Lung (tissue), 11 donors: ENCODE measurements at regions not wholly inside any gene's neighbourhood (a gene's known extent, or its start where the extent isn't known, plus 50 kb on each side); places are given as distances from the start of the nearest gene placed in this dataset.

Experiments
- ATAC-seq: fragments of 200-7000 bp; cut with Tn5 transposase; one replicate; pipeline ENCODE4 v1.9.1; 2020; ENCODE audit warnings: moderate number of reproducible peaks; ENCODE audit not compliant: insufficient read depth, low FRiP score
- DNase-seq, 3 donors: peaks; one replicate each; pipeline ENCODE4 v3.0.0-alpha.2; 2013 to 2017
- H3K27ac ChIP-seq, 2 donors: one replicate each; pipeline ENCODE4 v1.5.1; 2013; ENCODE audit warnings: mild to moderate bottlenecking in 2 of 2, moderate library complexity in 2 of 2, control low read depth in 1 of 2, inconsistent platforms in 1 of 2, low read depth in 1 of 2, low read length in 1 of 2
- H3K27me3 ChIP-seq, 3 donors: one replicate each; pipeline ENCODE4 v1.5.1; 2013; ENCODE audit warnings: low read length in 2 of 3; ENCODE audit not compliant: control insufficient read depth in 3 of 3, insufficient read depth in 3 of 3
- H3K36me3 ChIP-seq, 4 donors: one replicate each; pipeline ENCODE4 v1.5.1; 2013; ENCODE audit warnings: low read length in 4 of 4, mild to moderate bottlenecking in 1 of 4, moderate library complexity in 1 of 4; ENCODE audit not compliant: control insufficient read depth in 4 of 4, insufficient read depth in 4 of 4
- H3K4me1 ChIP-seq, 5 donors: one replicate each; pipeline ENCODE4 v1.5.1; 2013; ENCODE audit warnings: low read length in 5 of 5, mild to moderate bottlenecking in 2 of 5, moderate library complexity in 1 of 5; ENCODE audit not compliant: control insufficient read depth in 5 of 5, insufficient read depth in 5 of 5
- H3K4me3 ChIP-seq: one replicate; pipeline ENCODE4 v1.5.1; 2013; ENCODE audit warnings: mild to moderate bottlenecking, control low read depth, moderate library complexity
- H3K9ac ChIP-seq, 2 donors: one replicate each; pipeline ENCODE4 v1.5.1; 2013; ENCODE audit warnings: low read length in 2 of 2, control low read depth in 1 of 2; ENCODE audit not compliant: insufficient read depth in 1 of 2
- H3K9me3 ChIP-seq, 4 donors: one replicate each; pipeline ENCODE4 v1.5.1; 2013; ENCODE audit warnings: low read length in 3 of 4, mild to moderate bottlenecking in 1 of 4, moderate library complexity in 1 of 4; ENCODE audit not compliant: control insufficient read depth in 4 of 4, insufficient read depth in 3 of 4
- WGBS, 2 donors: extraction: QIAGEN DNeasy Blood & Tissue Kit; methylation state at CpG; one replicate each; pipeline ENCODE4 v1.1.7; 2013; 5-methylcytosine and 5-hydroxymethylcytosine counted together
- TF ChIP-seq, protein P1 (sequence below): IDR thresholded peaks from 2 replicates; pipeline ENCODE4 v1.5.1; 2012; ENCODE audit warnings: mild to moderate bottlenecking; ENCODE audit errors: control extremely low read depth, extremely low read depth
- donor health status: control.
- donor health status: control.
- donor health status: Bipolar disorder and iron deficiency.
- donor health status: healthy.
- donor health status: DM: yes; HTN: yes; CAD: no.

DNA sequence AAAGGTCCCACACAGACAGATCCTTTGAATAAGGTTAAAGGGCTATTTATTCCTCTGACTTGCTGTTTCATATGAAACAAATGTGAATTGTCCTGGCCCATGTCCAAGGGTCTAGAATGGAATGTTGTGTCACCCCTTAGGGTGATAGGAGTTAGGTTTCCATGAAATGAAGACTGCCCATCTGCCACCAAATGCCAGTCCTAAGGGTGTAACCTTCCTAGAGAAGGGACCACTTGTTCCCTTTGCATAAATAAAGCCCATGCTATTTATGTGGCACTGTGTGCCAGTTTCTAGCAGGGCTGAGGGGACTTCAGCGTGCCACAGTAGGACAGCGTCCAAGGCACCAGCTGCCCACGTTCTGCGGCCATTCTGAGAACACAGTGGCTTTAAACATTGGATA is 171.3 kb downstream of the ABCA8 start:
- no peak for ATAC-seq

DNA sequence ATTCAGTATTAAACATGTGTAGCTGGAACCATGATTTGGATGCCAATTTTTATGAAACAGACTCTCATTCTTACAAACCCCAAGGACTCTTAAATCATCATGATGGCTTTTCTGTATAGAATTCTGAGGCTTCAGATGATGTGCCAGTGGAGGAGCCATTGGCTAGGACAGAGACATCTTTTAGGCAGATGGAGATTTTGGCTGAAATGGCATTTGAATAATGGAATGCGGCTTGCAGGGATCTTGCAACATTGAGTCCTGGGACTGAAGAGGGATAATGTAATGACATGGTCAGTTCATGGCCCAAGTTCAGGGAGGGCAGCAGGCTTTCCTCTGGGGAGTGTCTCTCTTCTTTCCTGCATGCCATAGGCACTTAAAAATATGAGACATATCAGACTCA is 172.4 kb downstream of the ABCA8 start:
- H3K9me3 ChIP-seq, result no peaks in the 10 kb centered on the region
- no peaks in the 10 kb centered on the region for H3K36me3 ChIP-seq
- no peak overlapping the region for H3K9ac ChIP-seq
- no peak overlapping the region for H3K4me3 ChIP-seq
- H3K4me1 ChIP-seq, result peaks cover 0 to 19% (median 7%) of the 10 kb centered on the region in 5 donors
- WGBS, 2 donors, result 75 to 80% methylated on average over 1 of the region's 1 CpG
- DNase-seq (no peak), ATAC-seq (no peak)
- no peaks in the 10 kb centered on the region for H3K27me3 ChIP-seq
- no peak overlapping the region for H3K27ac ChIP-seq
- TF ChIP-seq, protein P1, sequence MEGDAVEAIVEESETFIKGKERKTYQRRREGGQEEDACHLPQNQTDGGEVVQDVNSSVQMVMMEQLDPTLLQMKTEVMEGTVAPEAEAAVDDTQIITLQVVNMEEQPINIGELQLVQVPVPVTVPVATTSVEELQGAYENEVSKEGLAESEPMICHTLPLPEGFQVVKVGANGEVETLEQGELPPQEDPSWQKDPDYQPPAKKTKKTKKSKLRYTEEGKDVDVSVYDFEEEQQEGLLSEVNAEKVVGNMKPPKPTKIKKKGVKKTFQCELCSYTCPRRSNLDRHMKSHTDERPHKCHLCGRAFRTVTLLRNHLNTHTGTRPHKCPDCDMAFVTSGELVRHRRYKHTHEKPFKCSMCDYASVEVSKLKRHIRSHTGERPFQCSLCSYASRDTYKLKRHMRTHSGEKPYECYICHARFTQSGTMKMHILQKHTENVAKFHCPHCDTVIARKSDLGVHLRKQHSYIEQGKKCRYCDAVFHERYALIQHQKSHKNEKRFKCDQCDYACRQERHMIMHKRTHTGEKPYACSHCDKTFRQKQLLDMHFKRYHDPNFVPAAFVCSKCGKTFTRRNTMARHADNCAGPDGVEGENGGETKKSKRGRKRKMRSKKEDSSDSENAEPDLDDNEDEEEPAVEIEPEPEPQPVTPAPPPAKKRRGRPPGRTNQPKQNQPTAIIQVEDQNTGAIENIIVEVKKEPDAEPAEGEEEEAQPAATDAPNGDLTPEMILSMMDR, result no peak

More for the DNA sequence above, 171.3 kb downstream of the ABCA8 start:
- H3K4me3 ChIP-seq, result no peak overlapping the region
- H3K4me1 ChIP-seq, result peaks cover 0 to 12% (median 0%) of the 10 kb centered on the region in 5 donors
- DNase-seq, result no peak
- H3K9me3 ChIP-seq, result no peaks in the 10 kb centered on the region
- WGBS, 2 donors, result 76 to 86% methylated on average over 4 of the region's 4 CpGs
- no peak overlapping the region for H3K9ac ChIP-seq
- H3K27me3 ChIP-seq, result no peaks in the 10 kb centered on the region
- no peaks in the 10 kb centered on the region for H3K36me3 ChIP-seq
- no peak overlapping the region for H3K27ac ChIP-seq
- TF ChIP-seq, protein P1, result no peak

DNA sequence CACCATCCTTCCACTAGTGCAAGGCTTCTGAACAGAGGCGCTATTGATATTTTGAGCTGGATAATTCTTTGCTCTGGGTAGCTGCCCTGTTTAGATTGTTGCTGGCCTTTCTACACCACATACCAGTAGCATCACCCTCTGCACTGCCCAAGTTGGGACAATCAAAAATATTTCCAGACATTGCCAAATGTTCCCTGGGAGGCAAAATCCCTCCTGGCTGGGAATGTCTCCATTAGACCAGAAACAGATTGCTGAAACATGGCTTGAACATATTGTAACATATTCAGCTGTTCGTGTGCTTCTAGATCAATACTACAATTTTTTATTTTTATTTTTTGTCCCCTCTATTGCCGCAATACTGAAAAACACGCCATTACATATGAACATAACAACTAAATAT is 174.6 kb downstream of the ABCA8 start:
- DNase-seq (no peak), ATAC-seq (no peak)
- no peaks in the 10 kb centered on the region for H3K27me3 ChIP-seq
- 95 to 96% methylated on average over 4 of the region's 4 CpGs for WGBS, 2 donors
- peaks cover 0 to 27% (median 8%) of the 10 kb centered on the region in 5 donors for H3K4me1 ChIP-seq
- H3K9ac ChIP-seq, result no peak overlapping the region
- no peak overlapping the region for H3K27ac ChIP-seq
- no peak overlapping the region for H3K4me3 ChIP-seq
- H3K36me3 ChIP-seq, result no peaks in the 10 kb centered on the region
- H3K9me3 ChIP-seq, result no peaks in the 10 kb centered on the region
- TF ChIP-seq, protein P1, result no peak

DNA sequence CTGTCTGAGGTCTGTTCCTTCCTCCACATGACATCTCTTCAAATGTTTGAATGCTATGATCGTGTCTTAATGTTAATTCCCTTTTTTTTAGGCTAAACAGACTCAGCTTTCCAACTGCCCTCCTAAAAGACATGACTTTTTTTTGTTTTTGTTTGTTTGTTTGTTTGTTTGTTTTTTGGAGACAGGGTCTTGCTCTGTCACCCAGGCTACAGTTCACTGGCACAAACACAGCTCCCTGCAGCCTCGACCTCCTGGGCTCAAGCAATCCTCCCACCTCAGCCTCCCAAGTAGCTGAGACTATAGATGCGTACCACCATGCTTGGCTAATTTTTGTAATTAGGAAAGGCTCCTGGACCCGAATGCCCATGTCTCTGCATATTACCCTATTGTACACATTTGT is 176.5 kb downstream of the ABCA8 start:
- Histone ChIP-seq H3K27ac (no peak overlapping the region), H3K27me3 (no peaks in the 10 kb centered on the region), H3K4me3 (no peak overlapping the region), H3K4me1 (peaks cover 0 to 16% (median 8%) of the 10 kb centered on the region in 5 donors), H3K36me3 (no peaks in the 10 kb centered on the region), H3K9ac (no peak overlapping the region), H3K9me3 (no peaks in the 10 kb centered on the region)
- DNase-seq (no peak), ATAC-seq (no peak)
- TF ChIP-seq, protein P1, result no peak
- 71 to 75% methylated on average over 4 of the region's 4 CpGs for WGBS, 2 donors
